OCI-LY7 (cell line): ENCODE measurements at regions not wholly inside any gene's neighbourhood (a gene's known extent, or its start where the extent isn't known, plus 50 kb on each side); places are given as distances from the start of the nearest gene placed in this dataset.
"Not testable (repeated sequence)": the region's sequence is repeated elsewhere in the genome, so short reads cannot be mapped to it uniquely, and the experiment has no call there.

Source experiments
- CTCF ChIP-seq: fragments of 200-600 bp; sonication (generic); conservative IDR thresholded peaks from 2 replicates; pipeline ENCODE4 v1.5.1; 2014; ENCODE audit warnings: mild to moderate bottlenecking, antibody characterized with exemption, low read length, moderate library complexity, mixed read lengths
- EZH2phosphoT487 ChIP-seq: fragments of 200-600 bp; sonication (generic); IDR thresholded peaks from 2 replicates; pipeline ENCODE4 v1.6.1; 2018; ENCODE audit warnings: low read depth, borderline replicate concordance, mild to moderate bottlenecking, mixed run types, antibody characterized with exemption, low read length, moderate library complexity, mixed read lengths

GRCh38 chr15:54781220-54781619, 415.5 kb downstream of the RSL24D1 start:
- TF ChIP-seq CTCF, EZH2phosphoT487: not testable (repeated sequence)
